22Rv1 (cell line): ENCODE measurements at regions not wholly inside any gene's neighbourhood (a gene's known extent, or its start where the extent isn't known, plus 50 kb on each side); places are given as distances from the start of the nearest gene placed in this dataset.

Source experiments
- H3K27ac ChIP-seq: fragments of 450-650 bp; 2 replicates; pipeline ENCODE4 v1.5.1; 2017
- CTCF ChIP-seq: fragments of 450-650 bp; IDR thresholded peaks from 2 replicates; pipeline ENCODE4 v1.5.1; 2017; ENCODE audit warnings: mild to moderate bottlenecking
- ZFX ChIP-seq: fragments of 450-650 bp; IDR thresholded peaks from 2 replicates; pipeline ENCODE4 v1.6.1; 2017; ENCODE audit warnings: antibody characterized with exemption, borderline replicate concordance

- H3K27ac ChIP-seq: peak overlapping the region; percentile 57; the same call in 1 of the 2 replicates
- TF ChIP-seq CTCF (peak; percentile 36), ZFX (no peak)
Measured at GRCh38 chr4:128385683-128386304, 98.2 kb upstream of the PGRMC2 start.

GRCh38 chr4:128384765-128385598 lies 97.4 kb upstream of the PGRMC2 start:
- no peak overlapping the region for H3K27ac ChIP-seq
- TF ChIP-seq CTCF (no peak), ZFX (no peak)

- no peak overlapping the region for H3K27ac ChIP-seq
- TF ChIP-seq ZFX: no peak
- no peak for TF ChIP-seq CTCF
Measured at GRCh38 chr4:128384091-128384520, 96.5 kb upstream of the PGRMC2 start.

- TF ChIP-seq ZFX (no peak), CTCF (no peak)
- no peak overlapping the region for H3K27ac ChIP-seq
Measured at GRCh38 chr4:128381748-128382559, 94.3 kb upstream of the PGRMC2 start.

- TF ChIP-seq CTCF (no peak), ZFX (no peak)
Measured at GRCh38 chr4:128380306-128380705, 92.7 kb upstream of the PGRMC2 start.

GRCh38 chr4:128379860-128380259 lies 92.2 kb upstream of the PGRMC2 start:
- TF ChIP-seq CTCF (peak; percentile 54), ZFX (no peak)
- no peak overlapping the region for H3K27ac ChIP-seq

More at GRCh38 chr4:128380306-128380705, 92.7 kb upstream of the PGRMC2 start:
- H3K27ac ChIP-seq: no peak overlapping the region
